ENCODE measurements at regions not wholly inside any gene's neighbourhood (a gene's known extent, or its start where the extent isn't known, plus 50 kb on each side); places are given as distances from the start of the nearest gene placed in this dataset.

DNA sequence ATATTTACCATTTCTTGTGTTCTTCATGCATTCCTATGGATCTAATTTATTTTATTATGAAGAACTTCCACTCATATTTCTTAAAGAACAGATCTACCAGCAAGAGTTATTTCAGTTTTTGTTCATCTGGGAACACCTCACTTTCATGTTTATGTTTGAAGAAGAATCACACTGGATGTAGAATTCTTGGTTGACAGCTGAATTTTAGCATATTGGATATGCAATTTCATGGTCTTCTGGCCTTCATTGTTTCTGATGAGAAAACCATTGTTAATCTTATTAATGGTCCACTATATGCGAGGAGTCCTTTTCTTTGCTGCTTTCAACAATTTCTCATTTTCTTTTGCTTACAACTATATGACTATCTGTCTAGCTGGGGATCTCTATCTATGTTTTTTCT, 189.2 kb downstream of the UXS1 start:
- no peak for DNase-seq

DNA sequence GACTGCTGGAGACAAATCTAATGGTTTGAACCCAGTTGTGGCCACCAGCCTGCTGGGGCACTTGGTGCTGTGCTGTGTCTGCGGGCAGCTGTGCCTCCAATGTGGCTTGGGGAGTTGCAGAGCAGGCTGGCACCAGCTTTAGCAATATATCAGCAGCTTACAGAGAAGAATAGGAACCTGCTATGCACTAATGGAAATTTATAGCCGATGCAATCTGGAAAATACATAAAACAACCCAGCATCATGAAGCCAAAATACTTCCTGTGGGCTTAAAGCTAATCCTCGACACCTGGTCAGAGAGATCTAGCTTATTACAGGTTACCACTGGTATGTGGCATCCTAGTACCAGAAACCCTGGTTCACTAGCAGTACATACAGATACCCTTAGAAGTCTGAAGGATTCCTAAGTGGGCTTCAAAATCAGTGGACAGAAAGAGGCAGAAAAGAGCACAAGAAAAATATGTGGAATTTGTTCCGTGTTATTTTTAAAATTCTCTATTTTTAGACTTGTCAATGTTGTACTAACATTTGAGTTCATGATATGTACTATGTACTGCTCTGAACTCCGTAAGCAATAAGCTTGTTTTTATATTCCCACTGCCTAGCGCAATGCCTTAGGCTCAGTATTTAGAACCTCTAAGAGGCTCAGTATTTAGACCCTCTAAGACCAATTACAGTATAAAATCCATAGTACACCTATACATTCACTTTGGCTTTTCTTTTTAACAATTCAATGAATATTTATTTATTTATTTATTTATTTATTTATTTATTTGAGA, 194.7 kb downstream of the UXS1 start:
- no peak for DNase-seq

DNA sequence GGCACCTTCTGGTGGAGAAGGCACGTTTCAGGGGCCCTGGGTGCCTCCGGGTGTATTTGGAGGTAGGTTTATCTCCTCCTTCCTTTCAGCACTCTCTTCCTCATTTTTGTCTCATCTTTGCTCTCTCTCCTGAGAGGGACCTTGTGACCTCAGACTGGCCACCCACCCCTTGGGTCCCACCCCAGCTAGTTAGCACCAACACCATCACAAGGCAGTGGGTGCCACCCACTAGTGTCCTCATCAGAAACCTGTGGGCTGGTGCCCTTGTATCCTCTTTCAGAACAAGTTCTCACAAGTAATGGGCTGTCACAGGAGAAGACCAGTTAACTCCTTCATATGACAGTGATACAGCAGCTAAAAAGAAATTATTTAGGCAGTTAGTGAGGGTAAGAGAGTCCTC, 196.4 kb downstream of the UXS1 start:
- no peak for DNase-seq

DNA sequence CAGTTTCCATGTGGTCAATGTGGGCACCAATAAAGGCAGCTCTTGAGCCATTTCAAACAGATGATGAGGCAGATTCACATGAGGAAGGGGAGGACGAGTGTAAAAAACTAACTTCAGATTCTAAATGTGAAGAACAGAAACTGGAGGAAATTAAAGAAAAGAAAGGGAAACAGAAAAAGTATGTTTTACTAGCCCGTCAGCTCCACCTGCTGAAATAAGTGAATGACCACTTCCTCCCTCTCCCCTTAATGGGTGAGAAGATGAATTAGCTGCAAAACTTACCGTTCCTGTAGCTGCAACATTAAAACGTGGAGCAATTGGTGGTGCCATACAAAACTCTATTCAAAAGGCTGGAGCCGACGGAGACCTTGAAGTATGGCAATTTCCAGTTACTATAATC, 203.5 kb downstream of the UXS1 start:
- DNase-seq: no peak

DNA sequence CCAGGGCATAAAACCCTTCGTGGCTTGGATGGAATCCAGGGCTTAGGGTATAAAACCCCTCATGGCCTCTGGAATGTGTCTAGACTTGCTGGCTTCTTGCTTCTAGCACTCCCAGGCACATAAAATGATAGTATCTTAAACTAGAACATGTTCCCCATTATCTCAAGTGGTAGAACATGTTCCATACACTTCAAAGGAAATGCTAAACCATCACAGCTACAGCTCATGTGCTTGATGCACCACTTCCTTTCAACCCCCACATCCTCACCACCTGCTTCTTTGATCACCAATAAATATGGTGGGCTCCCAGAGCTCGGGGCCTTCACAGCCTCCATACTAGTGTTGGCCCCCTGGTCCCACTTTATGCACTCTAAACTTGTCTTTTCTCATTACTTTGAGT, 204.3 kb downstream of the UXS1 start:
- DNase-seq: peak in 1 of 2 donors; percentile 7

DNA sequence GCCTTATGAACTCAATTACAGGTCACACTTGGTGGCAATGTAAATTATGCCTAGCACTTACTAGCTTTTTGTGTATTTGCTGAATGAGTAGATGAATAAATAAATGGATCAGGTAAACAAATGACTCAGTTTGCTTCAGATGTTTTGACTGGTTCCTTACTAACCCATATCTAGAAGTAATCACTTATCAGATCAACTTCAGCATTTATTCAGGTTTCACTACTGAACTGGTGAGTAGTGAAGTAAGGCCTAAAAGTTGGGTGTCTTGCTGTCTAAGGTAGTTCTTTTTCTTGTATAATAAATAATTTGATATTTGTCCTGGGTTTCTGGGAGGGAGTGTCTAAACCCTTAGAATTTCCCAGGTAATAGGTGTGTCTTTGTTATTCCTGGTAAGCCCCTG, 205.0 kb downstream of the UXS1 start:
- no peak for DNase-seq

DNA sequence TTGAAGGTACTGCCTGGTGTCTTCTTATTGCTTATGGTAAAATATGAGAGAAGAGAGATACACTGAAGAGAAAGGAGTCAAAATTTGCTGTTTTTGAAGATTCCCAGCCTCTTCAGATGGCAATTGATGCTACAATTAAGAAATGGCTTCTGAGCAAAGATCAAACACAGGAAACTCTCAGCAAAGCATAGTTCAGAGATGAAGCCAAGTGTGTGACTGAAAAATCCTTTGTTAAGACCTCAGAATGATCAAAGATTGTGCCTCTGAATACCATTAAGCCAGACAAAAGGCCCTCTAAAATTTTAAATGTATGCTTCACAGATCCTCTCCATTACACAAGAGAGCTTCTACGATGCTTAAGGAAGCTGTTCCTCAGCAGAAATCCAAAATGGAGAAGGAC, 216.3 kb downstream of the UXS1 start:
- DNase-seq: no peak

DNA sequence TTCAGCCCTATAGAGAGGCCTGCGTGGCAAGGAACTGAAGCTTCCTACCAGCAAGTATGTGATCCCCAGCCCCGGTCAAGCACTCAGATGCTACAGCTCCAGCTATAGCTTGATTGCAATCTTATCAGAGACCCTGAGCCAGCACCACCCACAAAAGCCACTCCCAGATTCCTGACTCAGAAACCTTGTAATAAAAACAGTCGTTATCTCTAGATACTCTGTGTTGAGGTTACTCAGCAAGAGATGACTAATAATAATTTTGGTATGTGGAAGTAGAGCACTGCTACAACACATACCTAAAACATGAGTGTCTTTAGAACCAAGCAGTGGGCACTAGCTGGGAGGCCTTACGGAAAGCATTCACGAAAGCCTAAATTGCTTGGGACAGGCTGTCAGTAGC, 216.9 kb downstream of the UXS1 start:
- no peak for DNase-seq

DNA sequence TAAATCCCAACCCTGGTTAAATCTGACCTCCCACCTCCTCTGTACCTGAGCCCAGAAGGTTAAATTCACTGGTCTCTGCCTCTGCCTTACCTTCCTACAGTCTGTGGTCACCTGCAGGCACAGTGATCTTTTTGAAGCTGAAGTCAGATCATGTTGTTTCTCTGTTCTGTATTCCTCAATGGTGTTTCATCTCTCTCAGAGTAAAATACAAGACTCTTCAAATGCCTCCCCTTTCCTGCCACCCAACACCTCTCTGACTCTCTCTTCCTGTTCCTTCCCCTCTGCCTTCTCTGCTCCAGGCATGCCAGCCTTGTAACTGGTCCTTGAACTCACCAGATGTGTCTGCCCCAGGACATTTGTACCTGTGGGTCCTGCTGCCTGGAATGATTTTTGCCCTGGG, 219.3 kb downstream of the UXS1 start:
- DNase-seq: no peak

DNA sequence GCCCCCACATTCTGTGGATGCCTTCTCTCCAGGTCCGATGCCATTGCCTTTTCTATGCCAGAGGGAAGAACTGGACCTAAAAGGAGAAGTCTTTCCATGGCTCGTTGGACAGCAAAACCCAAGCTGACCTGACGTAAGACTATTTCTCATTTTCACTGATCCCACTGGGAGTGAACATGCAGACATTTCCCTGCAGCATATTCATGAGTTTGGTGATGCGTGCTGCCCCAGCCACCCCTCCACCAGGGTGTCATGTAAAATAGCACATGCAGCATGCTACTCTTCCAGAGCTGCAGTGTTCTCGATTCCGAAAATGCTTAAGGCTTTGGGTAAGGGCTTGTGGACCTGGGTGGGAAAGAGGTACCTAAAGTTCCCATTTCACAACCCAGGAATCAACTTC, 221.2 kb downstream of the UXS1 start:
- no peak for DNase-seq

DNA sequence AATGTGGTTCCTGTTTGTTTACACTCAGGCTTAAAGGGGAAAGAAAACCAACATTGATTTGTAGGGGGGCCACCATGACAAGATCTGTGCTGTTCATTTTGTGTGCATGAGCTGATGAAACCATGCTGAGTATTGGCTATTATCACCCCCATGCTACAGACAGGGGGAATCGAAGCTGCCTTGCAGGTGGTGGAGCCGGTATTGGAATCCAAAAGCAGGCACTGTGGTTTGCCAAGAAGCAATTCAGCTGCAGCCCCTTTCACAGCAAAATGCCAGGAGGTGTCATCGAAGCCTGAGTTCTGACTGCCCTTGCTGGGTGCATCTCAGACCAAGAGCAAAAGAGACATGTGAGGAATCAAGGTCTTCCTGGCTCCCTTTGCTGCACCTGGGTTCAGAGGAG, 221.9 kb downstream of the UXS1 start:
- DNase-seq: no peak

DNA sequence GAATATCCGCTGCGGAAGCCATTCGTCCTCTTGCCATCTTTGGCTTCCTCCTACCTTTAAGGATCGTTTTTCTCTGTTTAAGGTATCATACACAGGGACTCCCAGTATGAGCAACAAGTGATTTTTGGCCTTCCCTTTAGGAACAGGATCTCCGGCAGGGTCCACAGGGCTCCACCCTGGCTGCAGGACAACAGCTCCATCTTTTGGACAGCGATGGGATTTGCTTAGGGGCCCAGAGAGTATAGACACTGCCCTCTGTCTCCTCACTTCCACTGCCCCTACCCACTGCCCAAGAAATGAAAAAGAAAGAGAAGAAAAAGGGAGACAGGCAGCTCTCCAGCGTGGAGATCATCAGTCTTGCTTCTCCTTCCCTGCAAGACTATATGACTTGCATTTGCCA, 224.5 kb downstream of the UXS1 start:
- peak in 1 of 2 donors; percentile 4 for DNase-seq

DNA sequence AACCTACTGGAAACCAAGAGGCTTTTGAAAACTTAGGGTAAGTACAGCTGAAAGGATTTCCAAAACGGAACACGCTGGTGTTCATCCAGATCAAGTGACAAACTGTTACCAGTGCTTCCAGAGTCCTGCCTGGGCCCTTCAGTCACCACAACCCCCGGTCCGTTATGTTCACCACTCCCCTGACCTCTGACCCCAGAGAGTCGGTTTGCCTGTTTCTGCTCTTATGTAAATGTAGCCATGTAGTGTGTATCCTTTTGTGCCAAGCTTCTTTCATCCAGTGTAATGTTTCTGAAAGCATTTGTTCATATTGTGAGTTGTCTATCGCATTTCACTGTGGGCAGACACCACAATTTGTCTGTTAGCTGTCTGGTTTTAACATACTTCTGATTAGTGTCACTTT, 217.5 kb downstream of the NCK2 start:
- no peak for DNase-seq

DNA sequence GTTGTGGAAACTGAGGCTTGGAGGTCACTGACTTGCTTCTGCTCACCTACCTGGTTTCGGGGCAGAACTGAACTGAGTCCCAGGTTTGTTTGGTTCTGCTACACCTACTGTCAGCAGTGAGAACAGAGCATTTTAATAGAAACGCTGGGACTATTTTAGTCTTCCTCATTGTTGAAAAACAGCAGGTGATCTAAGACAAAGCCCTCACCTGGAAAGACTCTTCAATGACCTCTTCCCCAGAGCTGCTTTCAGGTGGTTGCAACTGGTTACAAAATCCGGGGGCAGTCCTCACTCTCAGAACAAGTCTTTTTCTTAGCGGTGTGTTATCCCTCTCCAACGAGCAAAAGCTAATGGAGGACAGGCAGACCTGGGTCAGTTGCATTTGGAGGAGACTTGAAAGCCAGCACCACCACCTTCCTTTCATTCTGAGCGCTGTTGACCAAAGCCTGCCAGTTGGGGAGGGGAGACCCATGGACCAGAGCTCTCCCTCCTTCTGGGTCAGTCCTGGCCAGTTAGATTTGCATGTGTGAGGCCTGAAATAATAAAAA, 217.0 kb downstream of the NCK2 start:
- DNase-seq: no peak

DNA sequence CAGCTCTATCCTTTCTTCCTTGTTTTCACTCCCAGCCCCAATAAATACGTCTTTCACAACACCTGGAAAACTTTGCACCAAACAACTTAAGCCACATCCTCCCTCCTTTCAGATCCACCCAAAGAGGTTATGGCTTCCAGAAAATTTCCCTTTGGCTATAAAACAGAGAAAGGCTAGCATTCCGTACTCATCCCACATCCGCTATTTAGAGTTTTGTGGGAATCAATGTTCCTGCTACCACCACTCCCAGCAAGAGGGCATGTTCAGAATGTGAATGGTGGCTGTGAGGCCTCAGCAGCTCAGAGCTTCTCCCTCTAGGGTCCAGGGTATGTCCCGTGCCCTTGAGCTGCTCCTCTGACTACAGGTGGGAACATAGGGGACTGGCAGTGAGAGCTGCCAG, 214.6 kb downstream of the NCK2 start:
- DNase-seq: no peak

DNA sequence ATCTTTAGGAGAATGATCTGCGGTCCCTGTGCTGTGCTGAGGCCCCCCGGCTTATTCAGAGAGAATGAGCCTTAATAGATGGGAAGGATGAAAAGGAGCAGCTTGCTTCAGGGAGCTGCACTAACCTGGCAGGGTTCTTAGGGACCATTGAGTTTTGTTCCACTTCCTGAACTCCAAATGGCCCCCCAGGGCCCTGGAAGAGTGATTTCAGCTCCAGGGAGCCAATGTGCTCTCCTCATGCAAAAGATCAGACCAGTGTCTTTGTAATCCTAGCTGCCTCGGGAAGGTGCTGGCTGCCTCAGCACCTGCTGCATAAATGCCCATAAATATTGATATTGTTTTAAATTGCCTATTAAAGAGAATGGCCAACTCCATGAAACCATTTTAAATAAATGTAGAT, 210.2 kb downstream of the NCK2 start:
- no peak for DNase-seq

DNA sequence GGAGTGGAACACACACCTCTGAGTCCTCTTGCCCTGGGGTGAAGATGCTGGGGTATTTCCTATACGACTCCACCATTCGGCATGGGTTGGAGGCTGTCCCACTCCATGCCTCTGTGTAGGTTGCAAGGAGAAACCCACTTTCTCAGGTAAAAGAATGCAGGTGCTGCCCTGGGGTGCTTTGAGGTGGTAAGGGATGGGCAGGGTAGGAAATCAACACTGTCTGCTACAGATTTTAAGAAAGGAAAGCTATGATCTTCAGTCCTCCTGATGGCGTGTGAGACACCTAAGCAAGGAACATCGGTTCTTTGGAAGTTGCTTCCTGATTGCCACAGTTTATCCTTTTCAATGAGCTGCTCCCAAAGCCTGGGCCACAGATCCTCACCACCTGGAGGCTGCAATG, 209.2 kb downstream of the NCK2 start:
- no peak for DNase-seq

DNA sequence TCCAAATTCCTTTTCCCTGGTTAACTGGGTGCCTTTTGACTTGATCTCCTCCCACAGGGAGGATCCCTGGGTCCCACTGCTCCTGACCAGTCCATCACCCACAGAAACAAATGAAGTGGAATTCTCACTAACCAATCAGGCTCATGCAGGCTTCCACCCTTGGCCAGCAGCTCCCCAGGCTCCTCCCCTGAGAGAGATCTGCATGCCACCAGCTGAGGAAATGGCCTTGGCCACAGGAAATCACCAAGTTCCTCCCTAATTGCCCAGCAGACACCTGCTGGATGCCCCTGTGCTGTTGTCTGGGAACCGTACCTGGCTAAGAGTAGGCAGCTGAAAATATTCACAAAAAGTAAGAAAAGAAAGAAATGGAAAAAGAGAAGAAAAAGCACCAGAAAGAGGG, 207.4 kb downstream of the NCK2 start:
- DNase-seq: no peak

DNA sequence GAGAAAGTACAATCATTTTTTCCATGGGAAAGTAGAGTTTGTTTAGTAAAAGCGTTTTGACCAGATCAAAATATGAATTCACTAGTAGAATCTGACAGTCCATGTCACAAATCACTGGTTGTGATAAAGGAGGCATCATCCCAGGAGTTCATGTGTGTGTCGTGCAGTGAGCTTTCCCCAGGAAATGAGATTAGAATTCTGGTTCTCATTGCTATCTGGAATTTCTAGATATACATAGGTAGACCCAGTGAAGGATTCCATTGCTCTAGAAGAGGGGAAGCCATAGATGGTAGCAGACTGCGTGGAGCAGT, 206.6 kb downstream of the NCK2 start:
- DNase-seq: no peak

DNA sequence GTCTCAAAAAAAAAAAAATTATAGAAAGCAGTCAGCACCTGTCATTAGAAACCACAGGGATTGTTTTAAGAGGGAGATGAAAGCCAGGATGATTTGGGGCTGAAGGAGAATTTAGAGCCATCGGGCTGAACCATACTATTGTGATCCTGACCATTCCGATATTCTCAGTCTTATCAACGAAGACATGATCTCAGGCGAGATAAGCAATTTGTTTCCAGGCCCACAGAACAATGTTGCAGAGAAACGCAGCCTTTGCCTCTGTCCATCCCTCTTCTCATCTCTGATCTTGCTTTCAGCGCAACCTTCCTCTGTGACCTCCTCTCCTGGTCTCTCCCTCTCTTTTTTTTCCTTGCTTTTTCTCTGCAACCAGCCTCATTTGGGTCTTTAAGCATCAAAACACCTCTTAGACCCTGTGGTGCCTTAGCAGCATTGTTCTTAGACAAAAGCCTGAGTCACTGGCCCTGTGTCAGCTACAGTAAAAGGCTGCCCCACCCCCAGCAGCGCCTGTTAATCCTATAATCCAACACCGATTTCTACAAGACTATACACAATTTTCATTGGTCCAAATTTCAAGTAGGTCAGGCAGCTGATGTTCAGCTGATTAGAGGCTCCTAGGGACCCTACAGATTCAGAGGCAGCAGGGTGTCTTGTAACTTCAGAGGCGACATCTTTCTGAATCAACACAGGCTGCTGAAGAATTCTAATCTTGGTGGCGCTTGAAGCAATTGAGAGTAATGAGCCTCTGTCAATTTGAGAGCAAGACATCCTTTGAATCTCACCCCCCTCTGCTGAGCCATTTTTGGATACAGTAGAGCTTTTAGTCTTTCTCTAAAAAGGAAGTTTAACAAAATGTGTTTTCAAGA, 206.0 kb downstream of the NCK2 start:
- DNase-seq: no peak

DNA sequence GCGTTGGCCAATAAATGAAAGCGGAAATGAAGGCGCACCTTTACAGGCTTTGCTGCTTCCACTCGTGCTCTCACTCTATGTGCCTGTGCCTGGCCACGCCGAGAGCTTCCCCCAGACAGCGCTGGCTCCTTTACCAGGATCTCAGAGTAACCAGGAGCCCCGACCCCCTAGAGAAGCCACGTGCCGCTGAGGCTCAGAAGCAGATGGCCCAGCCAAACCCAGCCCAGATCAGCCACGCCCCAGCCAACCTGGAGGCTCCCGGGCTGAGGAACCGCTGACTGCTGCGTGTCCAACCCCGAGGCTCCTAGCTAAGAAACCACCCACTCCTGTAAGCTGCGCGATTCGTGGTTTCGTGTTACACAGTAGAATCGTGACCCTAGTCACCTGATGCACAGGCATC, 199.3 kb downstream of the NCK2 start:
- DNase-seq: no peak

Measured in CD4-positive, alpha-beta T cell treated with Interferon alpha-2 for 1 hour (primary cell).